Panc1 (cell line): ENCODE measurements at regions not wholly inside any gene's neighbourhood (a gene's known extent, or its start where the extent isn't known, plus 50 kb on each side); places are given as distances from the start of the nearest gene placed in this dataset.
"Not testable (repeated sequence)": the region's sequence is repeated elsewhere in the genome, so short reads cannot be mapped to it uniquely, and the experiment has no call there.

ENCODE experiments used
- CTCF ChIP-seq: fragments of 450-650 bp; IDR thresholded peaks from 2 replicates; pipeline ENCODE4 v1.5.1; 2017; ENCODE audit warnings: mild to moderate bottlenecking
- TF ChIP-seq, protein P1 (sequence below), 2 experiments: IDR thresholded peaks; 2 replicates each; pipeline ENCODE4 v1.6.1; 2011 to 2012; ENCODE audit warnings: low read depth in 2 of 2, control low read depth in 1 of 2, low read length in 1 of 2, mild to moderate bottlenecking in 1 of 2, moderate library complexity in 1 of 2; ENCODE audit not compliant: insufficient read depth in 1 of 2

DNA sequence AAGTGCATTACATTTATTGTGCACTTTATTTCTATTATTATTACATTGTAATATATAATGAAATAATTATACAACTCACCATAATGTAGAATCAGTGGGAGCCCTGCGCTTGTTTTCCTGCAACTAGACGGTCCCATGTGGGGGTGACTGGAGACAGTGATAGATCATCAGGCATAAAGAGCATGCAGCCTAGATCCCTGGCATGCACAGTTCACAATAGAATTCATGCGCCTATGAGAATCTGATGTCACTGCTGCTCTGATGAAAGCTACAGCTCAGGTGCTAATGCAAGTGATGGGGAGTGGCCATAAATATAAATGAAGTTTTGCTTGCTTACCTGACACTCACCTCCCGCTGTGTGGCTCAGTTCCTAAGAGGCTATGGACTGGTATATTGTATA is 278.4 kb upstream of the ADGRL3 start:
- TF ChIP-seq, protein P1, sequence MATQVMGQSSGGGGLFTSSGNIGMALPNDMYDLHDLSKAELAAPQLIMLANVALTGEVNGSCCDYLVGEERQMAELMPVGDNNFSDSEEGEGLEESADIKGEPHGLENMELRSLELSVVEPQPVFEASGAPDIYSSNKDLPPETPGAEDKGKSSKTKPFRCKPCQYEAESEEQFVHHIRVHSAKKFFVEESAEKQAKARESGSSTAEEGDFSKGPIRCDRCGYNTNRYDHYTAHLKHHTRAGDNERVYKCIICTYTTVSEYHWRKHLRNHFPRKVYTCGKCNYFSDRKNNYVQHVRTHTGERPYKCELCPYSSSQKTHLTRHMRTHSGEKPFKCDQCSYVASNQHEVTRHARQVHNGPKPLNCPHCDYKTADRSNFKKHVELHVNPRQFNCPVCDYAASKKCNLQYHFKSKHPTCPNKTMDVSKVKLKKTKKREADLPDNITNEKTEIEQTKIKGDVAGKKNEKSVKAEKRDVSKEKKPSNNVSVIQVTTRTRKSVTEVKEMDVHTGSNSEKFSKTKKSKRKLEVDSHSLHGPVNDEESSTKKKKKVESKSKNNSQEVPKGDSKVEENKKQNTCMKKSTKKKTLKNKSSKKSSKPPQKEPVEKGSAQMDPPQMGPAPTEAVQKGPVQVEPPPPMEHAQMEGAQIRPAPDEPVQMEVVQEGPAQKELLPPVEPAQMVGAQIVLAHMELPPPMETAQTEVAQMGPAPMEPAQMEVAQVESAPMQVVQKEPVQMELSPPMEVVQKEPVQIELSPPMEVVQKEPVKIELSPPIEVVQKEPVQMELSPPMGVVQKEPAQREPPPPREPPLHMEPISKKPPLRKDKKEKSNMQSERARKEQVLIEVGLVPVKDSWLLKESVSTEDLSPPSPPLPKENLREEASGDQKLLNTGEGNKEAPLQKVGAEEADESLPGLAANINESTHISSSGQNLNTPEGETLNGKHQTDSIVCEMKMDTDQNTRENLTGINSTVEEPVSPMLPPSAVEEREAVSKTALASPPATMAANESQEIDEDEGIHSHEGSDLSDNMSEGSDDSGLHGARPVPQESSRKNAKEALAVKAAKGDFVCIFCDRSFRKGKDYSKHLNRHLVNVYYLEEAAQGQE (IDR thresholded peaks at IDR 0.05; ENCODE audit: insufficient read depth in 1 of 2, low read depth in 2 of 2, low read length in 1 of 2) = not testable (repeated sequence)
- not testable (repeated sequence) for TF ChIP-seq CTCF
